ENCODE measurements at regions not wholly inside any gene's neighbourhood (a gene's known extent, or its start where the extent isn't known, plus 50 kb on each side); places are given as distances from the start of the nearest gene placed in this dataset.

DNA sequence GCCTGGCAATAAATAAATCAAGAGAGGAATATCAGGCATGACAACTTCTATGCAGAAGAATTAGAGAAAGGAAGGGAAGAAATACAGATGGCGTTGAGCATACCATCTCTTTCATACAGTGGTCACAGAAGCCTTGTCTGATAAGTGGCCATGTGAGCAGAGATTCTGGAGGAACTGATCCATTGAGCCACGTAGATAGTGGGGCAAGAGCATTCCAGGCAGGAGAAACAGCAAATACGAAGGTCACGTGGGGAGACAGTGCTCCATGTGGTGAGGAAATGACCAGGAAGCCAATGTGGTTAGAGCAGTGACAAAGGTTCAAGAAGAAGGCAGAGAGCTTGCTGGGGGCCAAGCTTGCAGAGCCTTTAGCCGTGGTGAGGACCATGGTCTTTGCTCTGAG is 226.7 kb upstream of the NOCT start:
- FAIRE-seq = no peak
- no peaks in the 10 kb centered on the region for H4K20me1 ChIP-seq (replicated peaks; ENCODE audit: control insufficient read depth, extremely low read depth, insufficient read depth, low read length)
- H3K4me3 ChIP-seq (replicated peaks in 1 of 3; ENCODE audit: insufficient read depth in 1 of 3, low read depth in 1 of 3, low read length in 3 of 3) = no peak overlapping the region
- no peaks in the 10 kb centered on the region for H3K36me3 ChIP-seq (ENCODE audit: control insufficient read depth in 2 of 2, extremely low read depth in 1 of 2, insufficient read depth in 2 of 2, low read length in 2 of 2)
- H3K79me2 ChIP-seq (ENCODE audit: control insufficient read depth, insufficient read depth, low read length) = no peaks in the 10 kb centered on the region
- dilution Hi-C loops (cut with MboI; ENCODE audit: extremely low pct_ligation_motif_present, low sequenced_read_pairs) (no loop called here), intact Hi-C loops (cut with micrococcal nuclease) (no loop called here)
- no peak for TF ChIP-seq FOS (IDR thresholded peaks at IDR 0.05; ENCODE audit: borderline replicate concordance, insufficient read depth, low read length)
- TF ChIP-seq POLR2A (IDR thresholded peaks at IDR 0.05; ENCODE audit: low read depth, low read length) = no peak
- TF ChIP-seq GATA2 (IDR thresholded peaks at IDR 0.05; ENCODE audit: insufficient read depth, insufficient read length, low read depth, low read length) = no peak
- no peak for TF ChIP-seq MYC (IDR thresholded peaks at IDR 0.05; ENCODE audit: low read depth, low read length)
- TF ChIP-seq, protein P1, sequence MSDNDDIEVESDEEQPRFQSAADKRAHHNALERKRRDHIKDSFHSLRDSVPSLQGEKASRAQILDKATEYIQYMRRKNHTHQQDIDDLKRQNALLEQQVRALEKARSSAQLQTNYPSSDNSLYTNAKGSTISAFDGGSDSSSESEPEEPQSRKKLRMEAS (IDR thresholded peaks at IDR 0.05; ENCODE audit: insufficient read depth, insufficient read length) = no peak
- CTCF ChIA-PET = interaction anchor here (2.6 kb wide), 1 partner anchor 11 kb away, joined by 7 read pairs; no protein-coding TSS in a partner anchor
- H3K4me2 ChIP-seq (ENCODE audit: insufficient read depth, low read length) = no peak overlapping the region
- H3K9ac ChIP-seq (replicated peaks; ENCODE audit: extremely low read depth, insufficient read depth, low read length) = no peak overlapping the region
- POLR2A ChIA-PET = no interaction called here
- H3K27ac ChIP-seq (ENCODE audit: insufficient read depth, low read depth, low read length) = no peak overlapping the region
- BruUV-seq (replicated peaks) = no TSS peak
- DNase-seq (ENCODE audit: low read depth, low spot score) = no peak
- no peaks in the 10 kb centered on the region for H3K9me3 ChIP-seq (replicated peaks; ENCODE audit: control insufficient read depth, insufficient read depth, low read length)
- H3K4me1 ChIP-seq (ENCODE audit: control insufficient read depth, extremely low read depth, insufficient read depth, low read length) = no peaks in the 10 kb centered on the region
- no peak overlapping the region for H2AFZ ChIP-seq (ENCODE audit: low read depth, low read length)
- no peaks in the 10 kb centered on the region for H3K27me3 ChIP-seq (ENCODE audit: control insufficient read depth in 2 of 2, insufficient read depth in 2 of 2, low read length in 2 of 2)
- H3K9me1 ChIP-seq (replicated peaks; ENCODE audit: control insufficient read depth, extremely low read depth, insufficient read depth, low read length) = no peaks in the 10 kb centered on the region

DNA sequence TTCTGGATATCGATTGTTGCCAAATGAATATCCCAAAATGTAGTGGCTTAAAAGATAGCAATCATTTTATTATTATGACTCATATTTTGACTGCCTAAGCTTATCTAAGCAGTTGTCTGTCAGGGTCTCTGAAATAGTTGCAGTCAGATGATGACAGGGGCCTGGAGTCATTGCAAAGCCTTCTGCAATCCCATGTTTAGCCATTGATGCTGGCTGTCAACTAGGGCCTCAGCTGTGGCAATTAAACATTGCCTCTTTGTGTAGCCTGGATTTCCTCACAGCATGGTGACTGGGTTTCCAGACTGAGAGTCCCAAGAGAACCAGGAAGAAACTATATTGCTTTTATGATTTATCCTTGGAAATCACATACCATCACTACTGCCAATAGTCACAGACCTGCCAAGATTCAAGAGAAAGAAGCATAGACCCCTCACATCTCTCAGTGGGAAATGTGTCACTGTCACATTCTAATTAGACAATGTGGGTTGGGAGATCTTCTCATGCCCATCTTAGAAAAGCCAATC is 227.3 kb upstream of the NOCT start:
- H3K36me3 ChIP-seq (ENCODE audit: control insufficient read depth in 2 of 2, extremely low read depth in 1 of 2, insufficient read depth in 2 of 2, low read length in 2 of 2) = no peaks in the 10 kb centered on the region
- H3K27me3 ChIP-seq (ENCODE audit: control insufficient read depth in 2 of 2, insufficient read depth in 2 of 2, low read length in 2 of 2) = no peaks in the 10 kb centered on the region
- BruUV-seq (replicated peaks) = no TSS peak
- no peak overlapping the region for H3K4me3 ChIP-seq (replicated peaks in 1 of 3; ENCODE audit: insufficient read depth in 1 of 3, low read depth in 1 of 3, low read length in 3 of 3)
- no peak overlapping the region for H3K9ac ChIP-seq (replicated peaks; ENCODE audit: extremely low read depth, insufficient read depth, low read length)
- ChIA-PET POLR2A (no interaction called here), CTCF (no interaction called here)
- H3K27ac ChIP-seq (ENCODE audit: insufficient read depth, low read depth, low read length) = no peak overlapping the region
- no peaks in the 10 kb centered on the region for H3K79me2 ChIP-seq (ENCODE audit: control insufficient read depth, insufficient read depth, low read length)
- dilution Hi-C loops (cut with MboI; ENCODE audit: extremely low pct_ligation_motif_present, low sequenced_read_pairs) (no loop called here), intact Hi-C loops (cut with micrococcal nuclease) (no loop called here)
- no peaks in the 10 kb centered on the region for H4K20me1 ChIP-seq (replicated peaks; ENCODE audit: control insufficient read depth, extremely low read depth, insufficient read depth, low read length)
- no peak overlapping the region for H3K4me2 ChIP-seq (ENCODE audit: insufficient read depth, low read length)
- H3K9me1 ChIP-seq (replicated peaks; ENCODE audit: control insufficient read depth, extremely low read depth, insufficient read depth, low read length) = no peaks in the 10 kb centered on the region
- FAIRE-seq (no peak), DNase-seq (ENCODE audit: low read depth, low spot score) (no peak)
- TF ChIP-seq EZH2 (IDR thresholded peaks at IDR 0.05; ENCODE audit: borderline replicate concordance, low read depth, low read length, severe bottlenecking) = no peak
- TF ChIP-seq GATA2 (IDR thresholded peaks at IDR 0.05; ENCODE audit: insufficient read depth, insufficient read length, low read depth, low read length) = no peak
- no peak for TF ChIP-seq POLR2A (IDR thresholded peaks at IDR 0.05; ENCODE audit: low read depth, low read length)
- TF ChIP-seq, protein P1 (IDR thresholded peaks at IDR 0.05; ENCODE audit: insufficient read depth, insufficient read length) = no peak
- no peak for TF ChIP-seq MYC (IDR thresholded peaks at IDR 0.05; ENCODE audit: low read depth, low read length)
- TF ChIP-seq FOS (IDR thresholded peaks at IDR 0.05; ENCODE audit: borderline replicate concordance, insufficient read depth, low read length) = no peak
- no peak for TF ChIP-seq JUN (IDR thresholded peaks at IDR 0.05; ENCODE audit: borderline replicate concordance, insufficient read depth, insufficient read length, low read depth)
- TF ChIP-seq, protein P2, sequence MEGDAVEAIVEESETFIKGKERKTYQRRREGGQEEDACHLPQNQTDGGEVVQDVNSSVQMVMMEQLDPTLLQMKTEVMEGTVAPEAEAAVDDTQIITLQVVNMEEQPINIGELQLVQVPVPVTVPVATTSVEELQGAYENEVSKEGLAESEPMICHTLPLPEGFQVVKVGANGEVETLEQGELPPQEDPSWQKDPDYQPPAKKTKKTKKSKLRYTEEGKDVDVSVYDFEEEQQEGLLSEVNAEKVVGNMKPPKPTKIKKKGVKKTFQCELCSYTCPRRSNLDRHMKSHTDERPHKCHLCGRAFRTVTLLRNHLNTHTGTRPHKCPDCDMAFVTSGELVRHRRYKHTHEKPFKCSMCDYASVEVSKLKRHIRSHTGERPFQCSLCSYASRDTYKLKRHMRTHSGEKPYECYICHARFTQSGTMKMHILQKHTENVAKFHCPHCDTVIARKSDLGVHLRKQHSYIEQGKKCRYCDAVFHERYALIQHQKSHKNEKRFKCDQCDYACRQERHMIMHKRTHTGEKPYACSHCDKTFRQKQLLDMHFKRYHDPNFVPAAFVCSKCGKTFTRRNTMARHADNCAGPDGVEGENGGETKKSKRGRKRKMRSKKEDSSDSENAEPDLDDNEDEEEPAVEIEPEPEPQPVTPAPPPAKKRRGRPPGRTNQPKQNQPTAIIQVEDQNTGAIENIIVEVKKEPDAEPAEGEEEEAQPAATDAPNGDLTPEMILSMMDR (IDR thresholded peaks at IDR 0.05; ENCODE audit: extremely low read depth in 1 of 2, insufficient read depth in 1 of 2, low read depth in 1 of 2, low read length in 2 of 2) = no peak
- no peak for TF ChIP-seq POLR2AphosphoS5 (IDR thresholded peaks at IDR 0.05; ENCODE audit: insufficient read depth, low read depth, low read length)
- no peaks in the 10 kb centered on the region for H3K4me1 ChIP-seq (ENCODE audit: control insufficient read depth, extremely low read depth, insufficient read depth, low read length)
- no peaks in the 10 kb centered on the region for H3K9me3 ChIP-seq (replicated peaks; ENCODE audit: control insufficient read depth, insufficient read depth, low read length)
- no peak overlapping the region for H2AFZ ChIP-seq (ENCODE audit: low read depth, low read length)
